Omental fat pad (tissue), 3 donors: ENCODE measurements at regions not wholly inside any gene's neighbourhood (a gene's known extent, or its start where the extent isn't known, plus 50 kb on each side); places are given as distances from the start of the nearest gene placed in this dataset.
"Not testable (repeated sequence)": the region's sequence is repeated elsewhere in the genome, so short reads cannot be mapped to it uniquely, and the experiment has no call there.

Experiments used
- ATAC-seq: fragments of 150-250 bp; one replicate; pipeline ENCODE4 v1.9.1; 2016; ENCODE audit warnings: mild to moderate bottlenecking, moderate library complexity; ENCODE audit not compliant: low FRiP score
- DNase-seq: peaks from one replicate; pipeline ENCODE4 v3.0.0-alpha.2; 2019; ENCODE audit warnings: low spot score
- CTCF ChIP-seq, 3 donors: fragments of 450-650 bp; IDR thresholded peaks; one replicate each; pipeline ENCODE4 v1.5.1; 2016 to 2017; ENCODE audit warnings: antibody characterized with exemption in 3 of 3, mild to moderate bottlenecking in 3 of 3, moderate library complexity in 2 of 3

DNA sequence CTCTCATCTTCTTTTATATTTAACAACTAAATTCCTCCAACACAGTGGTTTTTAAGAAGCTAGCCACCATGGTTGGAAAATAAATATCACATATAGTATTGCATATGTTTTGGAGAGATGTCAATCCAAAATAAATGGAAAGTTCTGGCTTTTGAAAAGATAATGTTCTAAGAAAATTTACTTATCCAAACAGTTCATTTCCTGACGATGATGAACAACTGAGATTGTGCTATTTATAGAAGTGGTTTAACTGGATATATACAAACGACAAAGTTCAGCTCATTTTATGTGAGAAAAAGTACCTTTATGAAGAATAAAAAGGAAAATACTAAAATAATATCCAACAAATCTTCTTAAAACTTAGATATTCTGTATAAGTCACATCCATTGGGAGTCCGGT is 174.7 kb downstream of the MZT1 start:
- ATAC-seq (no peak), DNase-seq (no peak)
- no peak for TF ChIP-seq CTCF (IDR thresholded peaks at IDR 0.05)

- ATAC-seq = not testable (repeated sequence)
These were observed 181.5 kb downstream of the MZT1 start for GRCh38 chr13:72545895-72546294.

DNA sequence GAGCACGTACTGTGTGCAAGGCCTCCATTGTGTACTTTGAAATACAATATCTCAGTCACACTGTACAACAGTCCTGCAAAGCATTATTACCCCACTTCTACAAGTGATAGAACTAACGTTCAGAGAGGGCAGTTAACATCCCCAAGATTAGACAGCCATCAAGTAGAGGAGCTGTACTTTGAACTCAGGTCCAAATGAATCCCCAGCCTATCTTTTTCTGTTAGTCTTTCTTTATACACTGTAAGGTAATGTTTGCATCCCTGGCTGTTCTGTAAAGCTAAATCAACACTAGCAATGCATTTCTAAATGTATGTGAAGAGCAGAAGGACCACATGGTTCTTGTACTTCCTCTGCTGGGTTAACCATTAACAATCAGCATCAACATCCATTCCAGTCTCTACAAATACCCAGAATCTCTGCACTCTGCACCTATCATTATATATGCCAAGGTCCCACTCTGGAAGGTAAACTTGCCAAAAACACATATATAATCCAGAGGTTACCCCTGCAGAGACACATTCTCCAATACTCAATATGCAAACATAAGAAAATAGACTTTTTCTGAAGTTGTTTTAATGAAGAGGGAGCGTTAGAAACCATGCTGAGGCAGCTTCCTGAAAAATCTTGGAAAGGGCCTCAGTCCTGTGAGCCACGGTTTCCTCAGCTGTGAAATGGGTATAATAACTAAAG is 182.3 kb downstream of the MZT1 start:
- ATAC-seq (no peak), DNase-seq (no peak)
- no peak for TF ChIP-seq CTCF (IDR thresholded peaks at IDR 0.05)

More at GRCh38 chr13:72545895-72546294, 181.5 kb downstream of the MZT1 start:
- not testable (repeated sequence) for DNase-seq

DNA sequence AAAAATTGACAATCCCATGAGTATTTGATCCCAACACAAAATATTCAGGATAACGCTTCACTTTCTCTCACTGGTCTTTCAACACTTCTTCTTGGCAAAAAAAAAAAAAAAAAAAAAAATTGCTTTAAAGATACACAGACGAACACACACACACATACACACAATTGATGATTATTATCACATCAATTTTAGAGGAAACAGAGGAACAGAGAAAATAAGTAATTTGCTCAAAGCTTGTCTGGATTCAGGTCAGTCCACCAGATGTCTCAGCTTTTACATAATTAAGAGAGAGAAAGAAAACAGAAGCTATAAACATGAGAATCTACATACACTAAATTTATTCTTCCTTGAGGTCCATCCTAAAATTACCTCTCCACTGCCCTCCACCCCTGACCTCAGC is 183.4 kb downstream of the MZT1 start:
- no peak for TF ChIP-seq CTCF (IDR thresholded peaks at IDR 0.05)
- DNase-seq (no peak), ATAC-seq (no peak)

GRCh38 chr13:72542241-72542640 is 185.2 kb downstream of the MZT1 start:
- no peak for DNase-seq
- no peak for TF ChIP-seq CTCF (IDR thresholded peaks at IDR 0.05)

DNA sequence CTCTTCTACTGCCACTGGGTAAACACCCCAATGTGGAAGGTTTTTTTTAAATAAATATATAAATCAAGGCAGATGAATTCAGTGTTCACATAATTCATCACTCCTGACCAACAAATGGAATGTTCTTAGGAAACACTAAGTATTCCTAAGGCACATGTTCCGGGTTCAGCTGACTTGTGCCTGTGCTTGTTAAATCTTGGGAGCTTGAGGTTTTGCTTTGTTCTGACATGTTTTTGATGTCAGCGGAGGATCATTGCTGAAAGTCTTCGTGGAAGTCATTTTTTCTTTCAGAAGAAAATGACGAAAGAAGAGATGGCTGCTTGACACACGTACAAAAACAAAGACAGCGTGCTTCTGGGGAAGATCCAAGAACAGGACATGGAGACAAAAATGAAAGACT is 185.8 kb downstream of the MZT1 start:
- TF ChIP-seq CTCF (IDR thresholded peaks at IDR 0.05) = no peak
- DNase-seq (no peak), ATAC-seq (no peak)

More at GRCh38 chr13:72542241-72542640, 185.2 kb downstream of the MZT1 start:
- no peak for ATAC-seq

GRCh38 chr13:72540881-72541280 is 186.5 kb downstream of the MZT1 start:
- ATAC-seq (no peak), DNase-seq (no peak)
- no peak for TF ChIP-seq CTCF (IDR thresholded peaks at IDR 0.05)
